ENCODE measurements at regions not wholly inside any gene's neighbourhood (a gene's known extent, or its start where the extent isn't known, plus 50 kb on each side); places are given as distances from the start of the nearest gene placed in this dataset.

- H3K27ac Mint-ChIP-seq, result no peak overlapping the region
- H3K27me3 Mint-ChIP-seq, result peaks cover 40% of the 10 kb centered on the region
- no peaks in the 10 kb centered on the region for H3K27me3 ChIP-seq (replicated peaks in 1 of 4; ENCODE audit: control extremely low read depth in 1 of 4, control insufficient read depth in 3 of 4, insufficient read depth in 4 of 4, low read length in 3 of 4)
- no peaks in the 10 kb centered on the region for H4K20me1 ChIP-seq (ENCODE audit: control insufficient read depth, insufficient read depth, low read length, poor library complexity, severe bottlenecking)
- no peaks in the 10 kb centered on the region for H3K4me1 Mint-ChIP-seq
- H3K79me2 ChIP-seq (ENCODE audit: control insufficient read depth, insufficient read depth, low read length), result no peaks in the 10 kb centered on the region
- no peak overlapping the region for H3K4me3 Mint-ChIP-seq
- no peak for ATAC-seq (ENCODE audit: low read depth)
- no peaks in the 10 kb centered on the region for H3K4me1 ChIP-seq (ENCODE audit: control insufficient read depth in 2 of 2, insufficient read depth in 2 of 2, low read length in 2 of 2)
- no peaks in the 10 kb centered on the region for H3K36me3 ChIP-seq (replicated peaks in 1 of 2; ENCODE audit: control extremely low read depth in 1 of 2, control insufficient read depth in 1 of 2, extremely low read depth in 1 of 2, insufficient read depth in 2 of 2, low read length in 1 of 2)
- DNase-seq, result no peak
- ChIA-PET CTCF (no interaction called here), POLR2A (no interaction called here)
- H3K9ac ChIP-seq (ENCODE audit: low read length), result no peak overlapping the region
- H3K4me2 ChIP-seq (replicated peaks; ENCODE audit: low read depth, low read length, poor library complexity, severe bottlenecking), result no peak overlapping the region
- H3K9me3 ChIP-seq (ENCODE audit: control extremely low read depth in 1 of 3, control insufficient read depth in 2 of 3, insufficient read depth in 1 of 3, low read length in 2 of 3), result peaks cover 7 to 13% (median 7%) of the 10 kb centered on the region in 3 donors
- no peak overlapping the region for H2AFZ ChIP-seq (ENCODE audit: insufficient read depth, low read depth, low read length, poor library complexity, severe bottlenecking)
- H3K4me3 ChIP-seq (ENCODE audit: control extremely low read depth in 1 of 5, extremely low read depth in 1 of 5, insufficient read depth in 1 of 5, low read depth in 2 of 5, low read length in 4 of 5), result no peak overlapping the region
- peaks cover 11% of the 10 kb centered on the region for H3K9me3 Mint-ChIP-seq (ENCODE audit: insufficient read depth)
- no CpG with 5 or more reads among the region's 4 CpGs for WGBS (ENCODE audit: insufficient coverage)
- no peak overlapping the region for H3K27ac ChIP-seq (ENCODE audit: low read length in 2 of 2)
- no peak for TF ChIP-seq CTCF (IDR thresholded peaks at IDR 0.05)
- no peak for TF ChIP-seq EZH2 (IDR thresholded peaks at IDR 0.05; ENCODE audit: borderline replicate concordance, insufficient read depth, low read depth, low read length, poor library complexity, severe bottlenecking)
- intact Hi-C loops (cut with micrococcal nuclease), result no loop called here
These were observed 186.6 kb downstream of the URB2 start for GRCh38 chr1:229812693-229813092.

GRCh38 chr1:229815076-229815475 is 189.0 kb downstream of the URB2 start:
- POLR2A ChIA-PET, result no interaction called here
- Histone ChIP-seq H3K79me2 (ENCODE audit: control insufficient read depth, insufficient read depth, low read length) (no peaks in the 10 kb centered on the region), H3K27ac (ENCODE audit: low read length in 2 of 2) (no peak overlapping the region), H3K36me3 (replicated peaks in 1 of 2; ENCODE audit: control extremely low read depth in 1 of 2, control insufficient read depth in 1 of 2, extremely low read depth in 1 of 2, insufficient read depth in 2 of 2, low read length in 1 of 2) (no peaks in the 10 kb centered on the region), H3K9ac (ENCODE audit: low read length) (no peak overlapping the region), H3K9me3 (ENCODE audit: control extremely low read depth in 1 of 3, control insufficient read depth in 2 of 3, insufficient read depth in 1 of 3, low read length in 2 of 3) (peaks cover 3 to 11% (median 10%) of the 10 kb centered on the region in 3 donors), H3K4me2 (replicated peaks; ENCODE audit: low read depth, low read length, poor library complexity, severe bottlenecking) (no peak overlapping the region), H3K4me3 (ENCODE audit: control extremely low read depth in 1 of 5, extremely low read depth in 1 of 5, insufficient read depth in 1 of 5, low read depth in 2 of 5, low read length in 4 of 5) (no peak overlapping the region), H3K4me1 (ENCODE audit: control insufficient read depth in 2 of 2, insufficient read depth in 2 of 2, low read length in 2 of 2) (no peaks in the 10 kb centered on the region), H2AFZ (ENCODE audit: insufficient read depth, low read depth, low read length, poor library complexity, severe bottlenecking) (no peak overlapping the region), H4K20me1 (ENCODE audit: control insufficient read depth, insufficient read depth, low read length, poor library complexity, severe bottlenecking) (no peaks in the 10 kb centered on the region), H3K27me3 (replicated peaks in 1 of 4; ENCODE audit: control extremely low read depth in 1 of 4, control insufficient read depth in 3 of 4, insufficient read depth in 4 of 4, low read length in 3 of 4) (peaks cover 0 to 3% (median 0%) of the 10 kb centered on the region in 4 experiments)
- ATAC-seq (ENCODE audit: low read depth), result no peak
- TF ChIP-seq CTCF (IDR thresholded peaks at IDR 0.05) (no peak), EZH2 (IDR thresholded peaks at IDR 0.05; ENCODE audit: borderline replicate concordance, insufficient read depth, low read depth, low read length, poor library complexity, severe bottlenecking) (no peak)
- no peak for DNase-seq
- H3K27me3 Mint-ChIP-seq, result peaks cover 43% of the 10 kb centered on the region
- H3K4me3 Mint-ChIP-seq, result no peak overlapping the region
- no peaks in the 10 kb centered on the region for H3K4me1 Mint-ChIP-seq
- intact Hi-C loops (cut with micrococcal nuclease), result no loop called here
- WGBS (ENCODE audit: insufficient coverage), result 90% methylated on average over 4 of the region's 4 CpGs
- H3K27ac Mint-ChIP-seq, result no peak overlapping the region
- peaks cover 3% of the 10 kb centered on the region for H3K9me3 Mint-ChIP-seq (ENCODE audit: insufficient read depth)
- CTCF ChIA-PET, result no interaction called here

All from B cell (primary cell).